ENCODE measurements at regions not wholly inside any gene's neighbourhood (a gene's known extent, or its start where the extent isn't known, plus 50 kb on each side); places are given as distances from the start of the nearest gene placed in this dataset.

GRCh38 chr18:68436485-68436884, 278.4 kb downstream of the TMX3 start:
- TF ChIP-seq, protein P1, sequence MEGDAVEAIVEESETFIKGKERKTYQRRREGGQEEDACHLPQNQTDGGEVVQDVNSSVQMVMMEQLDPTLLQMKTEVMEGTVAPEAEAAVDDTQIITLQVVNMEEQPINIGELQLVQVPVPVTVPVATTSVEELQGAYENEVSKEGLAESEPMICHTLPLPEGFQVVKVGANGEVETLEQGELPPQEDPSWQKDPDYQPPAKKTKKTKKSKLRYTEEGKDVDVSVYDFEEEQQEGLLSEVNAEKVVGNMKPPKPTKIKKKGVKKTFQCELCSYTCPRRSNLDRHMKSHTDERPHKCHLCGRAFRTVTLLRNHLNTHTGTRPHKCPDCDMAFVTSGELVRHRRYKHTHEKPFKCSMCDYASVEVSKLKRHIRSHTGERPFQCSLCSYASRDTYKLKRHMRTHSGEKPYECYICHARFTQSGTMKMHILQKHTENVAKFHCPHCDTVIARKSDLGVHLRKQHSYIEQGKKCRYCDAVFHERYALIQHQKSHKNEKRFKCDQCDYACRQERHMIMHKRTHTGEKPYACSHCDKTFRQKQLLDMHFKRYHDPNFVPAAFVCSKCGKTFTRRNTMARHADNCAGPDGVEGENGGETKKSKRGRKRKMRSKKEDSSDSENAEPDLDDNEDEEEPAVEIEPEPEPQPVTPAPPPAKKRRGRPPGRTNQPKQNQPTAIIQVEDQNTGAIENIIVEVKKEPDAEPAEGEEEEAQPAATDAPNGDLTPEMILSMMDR (conservative IDR thresholded peaks at IDR 0.05 in 1 of 2, IDR thresholded peaks at IDR 0.05 in 1 of 2; ENCODE audit: extremely low read depth in 1 of 2, insufficient read depth in 1 of 2, low read depth in 1 of 2, low read length in 2 of 2) = no peak
- TF ChIP-seq EZH2 (IDR thresholded peaks at IDR 0.05; ENCODE audit: borderline replicate concordance, low read length) = no peak

Data from mammary epithelial cell (primary cell).